Heart left ventricle (tissue), 16 donors: ENCODE measurements at regions not wholly inside any gene's neighbourhood (a gene's known extent, or its start where the extent isn't known, plus 50 kb on each side); places are given as distances from the start of the nearest gene placed in this dataset.

ENCODE experiments used
- ATAC-seq, 4 donors: fragments of 200-7000 bp; cut with Tn5 transposase; one replicate each; pipeline ENCODE4 v1.9.1; 2020 to 2022; ENCODE audit warnings: moderate library complexity in 4 of 4, mild to moderate bottlenecking in 3 of 4, moderate number of reproducible peaks in 1 of 4
- DNase-seq, 5 donors: peaks; one replicate each; pipeline ENCODE4 v3.0.0-alpha.2; 2020
- H3K27ac ChIP-seq, 12 donors: fragments of 200-600 bp; sonication (generic) in 4 of 12; one replicate each; pipeline versions ENCODE4 v1.5.0 to v1.8.0; 2016 to 2022; ENCODE audit warnings: mild to moderate bottlenecking in 2 of 12
- H3K27me3 ChIP-seq, 9 donors: fragments of 200-600 bp; sonication (generic) in 2 of 9; one replicate each; pipeline versions ENCODE4 v1.5.1 to v1.8.0; 2016 to 2022; ENCODE audit warnings: mild to moderate bottlenecking in 3 of 9
- H3K36me3 ChIP-seq, 9 donors: fragments of 200-600 bp; sonication (generic) in 2 of 9; one replicate each; pipeline versions ENCODE4 v1.5.0 to v1.8.0; 2018 to 2022; ENCODE audit warnings: mild to moderate bottlenecking in 2 of 9
- H3K4me1 ChIP-seq, 12 donors: fragments of 200-600 bp; sonication (generic) in 4 of 12; one replicate each; pipeline versions ENCODE4 v1.5.0 to v1.8.0; 2016 to 2022; ENCODE audit warnings: mild to moderate bottlenecking in 3 of 12
- H3K4me3 ChIP-seq, 12 donors: fragments of 200-600 bp; sonication (generic) in 4 of 12; one replicate each; pipeline versions ENCODE4 v1.5.0 to v1.8.0; 2017 to 2022; ENCODE audit warnings: mild to moderate bottlenecking in 9 of 12, moderate library complexity in 4 of 12
- H3K9me3 ChIP-seq, 12 donors: fragments of 200-600 bp; sonication (generic) in 4 of 12; one replicate each; pipeline versions ENCODE4 v1.5.0 to v1.8.0; 2016 to 2022; ENCODE audit warnings: mild to moderate bottlenecking in 1 of 12
- POLR2A ChIP-seq, 2 donors: fragments of 450-650 bp; IDR thresholded peaks; one replicate each; pipeline ENCODE4 v1.6.1; 2017; ENCODE audit warnings: antibody characterized with exemption in 2 of 2, mild to moderate bottlenecking in 2 of 2, moderate library complexity in 2 of 2
- WGBS, 4 donors: extraction: QIAGEN DNeasy Blood & Tissue Kit in 2 of 4; methylation state at CpG; one replicate each; pipeline versions ENCODE4 v1.1.5 to v1.1.7; 2013 to 2018; 5-methylcytosine and 5-hydroxymethylcytosine counted together
- intact Hi-C, 10 donors: fragments of 100-400 bp; cut with DNase I; formaldehyde crosslinking; loops; one replicate each; pipeline versions ENCODE4 v1.11.1 to v1.14.2; 2022
- TF ChIP-seq, protein P1 (sequence below), 12 donors: fragments of 200-600 bp; sonication (generic) in 4 of 12; IDR thresholded peaks; one replicate each; pipeline versions ENCODE4 v1.5.0 to v1.8.0; 2018 to 2022; ENCODE audit warnings: antibody characterized with exemption in 12 of 12, mild to moderate bottlenecking in 5 of 12
- donor health status: ischemic (EF 13 %, LVEDD 7.1; RV severe dilation, severe dysfunction).
- donor health status: healthy with polysubstance abuse.
- donor health status: DM: no; HTN: yes; CAD: no.
- donor health status: DM: no; HTN: no; CAD: no.
- donor health status: ischemic (EF 25% LVEDD 6.9; RV normal size, moderate dysfunction).
- donor health status: ischemic (EF 25% LVEDD 5.7; RV mildly dilated, moderate dysfunction).
- donor health status: healthy.
- donor health status: DM: yes; HTN: yes; CAD: no.
- donor health status: ischemic (EF 35%, LVEDD 5.7; RV mildly dilated, moderate dysfunction).
- donor health status: nonischemic (EF 11% LVEDD 7.7; RV severe dilation, severe dysfunction).
- donor health status: DM: yes; HTN: yes; CAD: no.
- donor health status: PGD.
- donor health status: ischemic (EF 29% LVEDD 5.4; RV normal size, mild dysfunction).
- donor health status: nonischemic (EF 23%, LVEDD 6.1; RV moderate dilation, normal function).

DNA sequence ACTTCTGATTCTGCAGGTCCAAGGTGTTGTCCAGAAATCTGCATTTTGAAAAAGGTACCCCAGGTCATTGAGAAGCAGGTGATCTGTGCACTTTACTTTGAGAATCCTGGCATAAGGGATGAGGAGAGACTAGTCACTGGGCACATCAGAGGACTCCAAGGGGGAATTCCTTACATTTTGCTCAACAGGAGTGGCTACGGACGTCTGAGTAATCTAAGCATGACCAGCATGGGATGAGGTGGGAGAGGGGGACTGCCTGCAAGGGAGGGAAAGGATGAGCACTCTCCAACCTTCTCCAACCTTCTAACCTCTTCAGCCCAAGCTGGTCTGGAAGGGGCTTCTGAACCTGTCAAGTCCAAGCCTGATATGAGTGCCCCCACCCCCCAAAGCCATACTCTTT is 55.5 kb downstream of the MARCHF4 start:
- no peak for ATAC-seq
- no peaks in the 10 kb centered on the region for H3K9me3 ChIP-seq
- no peaks in the 10 kb centered on the region for H3K36me3 ChIP-seq
- no peak for TF ChIP-seq POLR2A (IDR thresholded peaks at IDR 0.05)
- TF ChIP-seq, protein P1, sequence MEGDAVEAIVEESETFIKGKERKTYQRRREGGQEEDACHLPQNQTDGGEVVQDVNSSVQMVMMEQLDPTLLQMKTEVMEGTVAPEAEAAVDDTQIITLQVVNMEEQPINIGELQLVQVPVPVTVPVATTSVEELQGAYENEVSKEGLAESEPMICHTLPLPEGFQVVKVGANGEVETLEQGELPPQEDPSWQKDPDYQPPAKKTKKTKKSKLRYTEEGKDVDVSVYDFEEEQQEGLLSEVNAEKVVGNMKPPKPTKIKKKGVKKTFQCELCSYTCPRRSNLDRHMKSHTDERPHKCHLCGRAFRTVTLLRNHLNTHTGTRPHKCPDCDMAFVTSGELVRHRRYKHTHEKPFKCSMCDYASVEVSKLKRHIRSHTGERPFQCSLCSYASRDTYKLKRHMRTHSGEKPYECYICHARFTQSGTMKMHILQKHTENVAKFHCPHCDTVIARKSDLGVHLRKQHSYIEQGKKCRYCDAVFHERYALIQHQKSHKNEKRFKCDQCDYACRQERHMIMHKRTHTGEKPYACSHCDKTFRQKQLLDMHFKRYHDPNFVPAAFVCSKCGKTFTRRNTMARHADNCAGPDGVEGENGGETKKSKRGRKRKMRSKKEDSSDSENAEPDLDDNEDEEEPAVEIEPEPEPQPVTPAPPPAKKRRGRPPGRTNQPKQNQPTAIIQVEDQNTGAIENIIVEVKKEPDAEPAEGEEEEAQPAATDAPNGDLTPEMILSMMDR (IDR thresholded peaks at IDR 0.05) = no peak
- 76 to 96% (median 87%) methylated on average over 2 of the region's 2 CpGs for WGBS, 4 donors
- intact Hi-C loops = no loop called here
- H3K27ac ChIP-seq = no peak overlapping the region
- peaks cover 0 to 5% (median 0%) of the 10 kb centered on the region in 12 donors for H3K4me1 ChIP-seq
- no peak for DNase-seq
- no peak overlapping the region for H3K4me3 ChIP-seq
- peaks cover 0 to 12% (median 0%) of the 10 kb centered on the region in 9 donors for H3K27me3 ChIP-seq

DNA sequence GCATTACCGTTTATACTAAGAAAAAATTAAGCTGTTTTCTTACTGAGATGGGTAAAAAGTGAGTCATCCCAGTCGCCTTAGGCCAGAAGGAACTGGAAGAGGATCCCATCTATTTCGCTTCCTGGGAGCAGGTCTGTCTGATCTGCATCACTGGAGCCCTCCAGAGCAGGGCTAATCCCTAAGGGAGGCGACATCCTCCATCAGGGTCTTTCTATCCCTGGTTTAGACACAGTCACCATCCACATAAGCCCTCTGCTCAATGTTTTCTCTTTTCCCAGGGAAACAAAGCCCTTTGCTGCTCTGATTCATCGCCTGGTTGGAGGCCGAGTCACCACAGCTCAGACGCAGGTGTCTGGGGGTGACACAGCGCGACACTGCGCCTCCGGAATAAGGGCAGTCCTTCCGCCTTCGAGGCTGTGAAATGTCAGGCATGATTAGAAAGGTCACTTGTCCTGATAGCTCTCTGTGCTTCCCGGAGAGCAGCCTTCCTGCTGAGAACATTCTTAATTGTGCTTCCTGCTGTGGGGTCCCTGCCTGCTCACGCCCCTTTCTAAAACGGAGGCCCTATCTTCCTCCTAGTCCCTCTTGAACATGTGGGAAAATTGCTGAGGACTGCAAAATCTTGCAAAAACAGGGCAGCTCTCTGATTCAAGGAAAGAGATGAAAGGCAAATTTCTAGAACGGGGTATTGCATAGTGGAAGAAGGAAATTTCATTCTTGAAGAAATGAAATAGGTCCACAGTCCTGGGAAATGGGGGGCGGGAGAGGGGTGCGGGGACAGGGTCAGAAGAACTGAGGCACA is 56.3 kb downstream of the MARCHF4 start:
- intact Hi-C loops = no loop called here
- DNase-seq = no peak
- TF ChIP-seq, protein P1 (IDR thresholded peaks at IDR 0.05) = no peak
- no peak for TF ChIP-seq POLR2A (IDR thresholded peaks at IDR 0.05)
- 27 to 37% (median 32%) methylated on average over 19 of the region's 19 CpGs for WGBS, 4 donors
- Histone ChIP-seq H3K27me3 (peaks cover 0 to 12% (median 0%) of the 10 kb centered on the region in 9 donors), H3K4me1 (peaks cover 0 to 5% (median 0%) of the 10 kb centered on the region in 12 donors), H3K27ac (no peak overlapping the region), H3K36me3 (no peaks in the 10 kb centered on the region), H3K9me3 (no peaks in the 10 kb centered on the region), H3K4me3 (no peak overlapping the region)
- peak in 3 of 4 donors; percentile 42 to 73 (median 69) for ATAC-seq

DNA sequence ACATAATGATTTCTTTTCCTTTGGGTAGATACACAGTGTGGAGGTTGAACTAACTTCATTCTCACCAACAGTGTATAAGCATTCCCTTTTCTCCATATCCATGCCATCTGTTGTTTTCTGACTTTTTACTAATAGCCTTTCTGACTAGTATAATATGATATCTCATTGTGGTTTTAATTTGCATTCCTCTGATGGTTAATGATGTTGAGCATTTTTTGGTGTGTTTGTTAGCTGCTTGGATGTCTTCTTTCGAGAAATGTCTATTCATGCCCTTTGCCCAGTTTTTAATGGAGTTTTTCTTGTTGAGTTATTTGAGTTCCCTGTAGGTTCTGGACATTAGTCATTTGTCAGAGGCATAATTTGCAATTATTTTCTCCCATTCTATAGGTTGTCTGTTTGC is 59.8 kb downstream of the MARCHF4 start:
- peaks cover 0 to 12% (median 0%) of the 10 kb centered on the region in 9 donors for H3K27me3 ChIP-seq
- WGBS, 4 donors = 81 to 93% (median 88%) methylated on average over 1 of the region's 1 CpG
- no peak overlapping the region for H3K27ac ChIP-seq
- intact Hi-C loops = no loop called here
- peaks cover 0 to 5% (median 0%) of the 10 kb centered on the region in 12 donors for H3K4me1 ChIP-seq
- no peaks in the 10 kb centered on the region for H3K9me3 ChIP-seq
- no peak for ATAC-seq
- no peak for TF ChIP-seq POLR2A (IDR thresholded peaks at IDR 0.05)
- TF ChIP-seq, protein P1 (IDR thresholded peaks at IDR 0.05) = no peak
- H3K36me3 ChIP-seq = no peaks in the 10 kb centered on the region
- no peak overlapping the region for H3K4me3 ChIP-seq
- DNase-seq = no peak

DNA sequence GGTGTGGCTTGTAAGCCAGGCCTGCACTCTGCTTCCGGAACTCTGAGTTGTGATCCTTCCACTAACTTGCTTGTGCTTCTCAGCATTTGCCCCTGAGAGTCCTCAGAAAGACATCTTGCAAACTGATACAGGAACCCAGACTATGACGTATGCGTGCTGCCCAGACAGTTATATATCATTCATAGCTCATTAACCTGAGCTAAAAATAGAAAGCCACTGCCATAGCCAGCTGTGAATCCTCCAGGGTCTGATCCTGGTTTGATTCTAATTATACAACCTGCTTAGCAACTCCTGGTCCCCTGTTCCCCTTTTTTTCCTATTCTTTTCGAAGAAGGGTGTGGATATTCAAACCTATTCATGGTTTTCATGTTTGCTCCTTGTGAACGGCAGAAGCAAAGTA is 63.7 kb downstream of the MARCHF4 start:
- no peak overlapping the region for H3K27ac ChIP-seq
- peak in 2 of 4 donors; percentile 50 to 57 for ATAC-seq

More for the DNA sequence above, 63.7 kb downstream of the MARCHF4 start:
- no peaks in the 10 kb centered on the region for H3K9me3 ChIP-seq
- peaks cover 0 to 5% (median 0%) of the 10 kb centered on the region in 12 donors for H3K4me1 ChIP-seq
- no peaks in the 10 kb centered on the region for H3K27me3 ChIP-seq
- intact Hi-C loops = no loop called here
- WGBS, 4 donors = 53 to 68% (median 58%) methylated on average over 5 of the region's 5 CpGs
- no peaks in the 10 kb centered on the region for H3K36me3 ChIP-seq
- no peak for DNase-seq
- TF ChIP-seq, protein P1 (IDR thresholded peaks at IDR 0.05) = no peak
- TF ChIP-seq POLR2A (IDR thresholded peaks at IDR 0.05) = no peak
- no peak overlapping the region for H3K4me3 ChIP-seq
